Endothelial cell of umbilical vein (primary cell): ENCODE measurements at regions not wholly inside any gene's neighbourhood (a gene's known extent, or its start where the extent isn't known, plus 50 kb on each side); places are given as distances from the start of the nearest gene placed in this dataset.

Experiments
- BruUV-seq: library from RNA; stranded (reverse); fragments of 400-500 nt; replicated peaks from 2 replicates; lab custom pipeline; 2021; lab: Mats Ljungman, UMichigan
- CTCF ChIA-PET: fragments of 300-600, 350-600 bp; sonication (Branson Sonifier 250); formaldehyde crosslinking; loops from one replicate; lab custom pipeline; 2021; ENCODE audit warnings: antibody characterized with exemption, inconsistent platforms; lab: Charles Lee
- POLR2A ChIA-PET: fragments of 300-600, 350-600 bp; sonication (Branson Sonifier 250); formaldehyde crosslinking; loops from one replicate; lab custom pipeline; 2021; ENCODE audit warnings: antibody characterized with exemption, inconsistent platforms; lab: Charles Lee
- DNase-seq: peaks from one replicate; pipeline ENCODE4 v3.0.0-alpha.2; 2011; ENCODE audit warnings: low read depth, low spot score
- FAIRE-seq: peaks from 2 replicates; lab custom pipeline; 2011; peaks lifted over from hg19 to GRCh38; lab: Jason Lieb, UNC
- H2AFZ ChIP-seq: 2 replicates; pipeline ENCODE4 v1.6.0; 2012; ENCODE audit warnings: low read depth, low read length, control low read depth, inconsistent platforms
- H3K27ac ChIP-seq: 2 replicates; pipeline ENCODE4 v1.5.1; 2011; ENCODE audit warnings: low read depth, mild to moderate bottlenecking, control low read depth, low read length, moderate library complexity; ENCODE audit not compliant: insufficient read depth
- H3K27me3 ChIP-seq, 2 experiments: 2 replicates each; pipeline versions ENCODE4 v1.6.0 to v1.6.1; 2011; ENCODE audit warnings: low read length in 2 of 2, mixed read lengths in 1 of 2; ENCODE audit not compliant: control insufficient read depth in 2 of 2, insufficient read depth in 2 of 2
- H3K36me3 ChIP-seq, 2 experiments: 2 replicates in 1 of 2; 3 replicates in 1 of 2; pipeline ENCODE4 v1.5.1; 2011; ENCODE audit warnings: low read length in 2 of 2, mild to moderate bottlenecking in 1 of 2, moderate library complexity in 1 of 2; ENCODE audit not compliant: control insufficient read depth in 2 of 2, insufficient read depth in 2 of 2; ENCODE audit errors: extremely low read depth in 1 of 2
- H3K4me1 ChIP-seq: 3 replicates; pipeline ENCODE4 v1.5.1; 2011; ENCODE audit warnings: mild to moderate bottlenecking, low read length; ENCODE audit not compliant: control insufficient read depth, insufficient read depth; ENCODE audit errors: extremely low read depth
- H3K4me2 ChIP-seq: 2 replicates; pipeline ENCODE4 v1.6.1; 2011; ENCODE audit warnings: low read length, control low read depth, mixed read lengths; ENCODE audit not compliant: insufficient read depth
- H3K4me3 ChIP-seq, 3 experiments: fragments of 200-600 bp in 1 of 3; sonication (generic), shearing (Covaris generic) in 1 of 3; replicated peaks in 1 of 3; 2 replicates each; pipeline ENCODE4 v1.5.1; 2011 to 2016; ENCODE audit warnings: control low read depth in 3 of 3, low read length in 3 of 3, mild to moderate bottlenecking in 2 of 3, inconsistent platforms in 1 of 3, low read depth in 1 of 3, moderate library complexity in 1 of 3; ENCODE audit not compliant: insufficient read depth in 1 of 3
- H3K79me2 ChIP-seq: 2 replicates; pipeline ENCODE4 v1.6.0; 2012; ENCODE audit warnings: low read length, inconsistent platforms; ENCODE audit not compliant: control insufficient read depth, insufficient read depth
- H3K9ac ChIP-seq: replicated peaks from 2 replicates; pipeline ENCODE3; 2011; ENCODE audit warnings: low read length, control low read depth; ENCODE audit not compliant: insufficient read depth; ENCODE audit errors: extremely low read depth
- H3K9me1 ChIP-seq: replicated peaks from 3 replicates; pipeline ENCODE4 v1.6.0; 2011; ENCODE audit warnings: mild to moderate bottlenecking, low read length; ENCODE audit not compliant: control insufficient read depth, insufficient read depth; ENCODE audit errors: extremely low read depth
- H3K9me3 ChIP-seq: replicated peaks from 2 replicates; pipeline ENCODE4 v1.5.1; 2012; ENCODE audit warnings: low read length, inconsistent platforms; ENCODE audit not compliant: control insufficient read depth, insufficient read depth
- H4K20me1 ChIP-seq: replicated peaks from 2 replicates; pipeline ENCODE3; 2011; ENCODE audit warnings: mild to moderate bottlenecking, low read length; ENCODE audit not compliant: control insufficient read depth, insufficient read depth; ENCODE audit errors: extremely low read depth
- CTCF ChIP-seq, 2 donors: IDR thresholded peaks; 1 replicate in 1 of 2; 2 replicates in 1 of 2; pipeline ENCODE4 v1.5.1; 2011; ENCODE audit warnings: low read length in 2 of 2, mild to moderate bottlenecking in 2 of 2, moderate library complexity in 2 of 2, control low read depth in 1 of 2, inconsistent platforms in 1 of 2, low read depth in 1 of 2; ENCODE audit not compliant: insufficient read depth in 1 of 2; ENCODE audit errors: extremely low read depth in 1 of 2
- EZH2 ChIP-seq: IDR thresholded peaks from 2 replicates; pipeline ENCODE4 v1.6.1; 2012; ENCODE audit warnings: borderline replicate concordance, low read depth, mild to moderate bottlenecking, moderate library complexity, low read length, inconsistent platforms; ENCODE audit not compliant: severe bottlenecking
- FOS ChIP-seq: IDR thresholded peaks from 2 replicates; pipeline ENCODE4 v1.6.1; 2011; ENCODE audit warnings: mild to moderate bottlenecking, low read length, moderate library complexity, borderline replicate concordance; ENCODE audit not compliant: insufficient read depth
- GATA2 ChIP-seq: IDR thresholded peaks from 2 replicates; pipeline ENCODE4 v1.7.0; 2011; ENCODE audit warnings: low read depth, mild to moderate bottlenecking, moderate library complexity, mixed read lengths, low read length; ENCODE audit not compliant: insufficient read length, insufficient read depth
- JUN ChIP-seq: IDR thresholded peaks from 2 replicates; pipeline ENCODE4 v1.6.1; 2011; ENCODE audit warnings: borderline replicate concordance, low read depth; ENCODE audit not compliant: insufficient read length, insufficient read depth
- MAX ChIP-seq: IDR thresholded peaks from 2 replicates; pipeline ENCODE4 v1.6.1; 2011; ENCODE audit not compliant: insufficient read depth, insufficient read length
- MYC ChIP-seq: IDR thresholded peaks from one replicate; pipeline ENCODE4 v1.6.1; 2011; ENCODE audit warnings: mild to moderate bottlenecking, low read depth, low read length
- POLR2A ChIP-seq: IDR thresholded peaks from 2 replicates; pipeline ENCODE4 v1.6.1; 2012; ENCODE audit warnings: low read depth, mild to moderate bottlenecking, control low read depth, low read length
- POLR2AphosphoS5 ChIP-seq: IDR thresholded peaks from 2 replicates; pipeline ENCODE4 v1.6.1; 2012; ENCODE audit warnings: low read depth, mild to moderate bottlenecking, control low read depth, low read length, moderate library complexity; ENCODE audit not compliant: insufficient read depth
- dilution Hi-C: fragments of 300-500 bp; cut with MboI; formaldehyde crosslinking; loops from one replicate; pipeline ENCODE4 v1.15.0; 2019; ENCODE audit warnings: low sequenced_read_pairs; ENCODE audit not compliant: extremely low pct_ligation_motif_present
- intact Hi-C: fragments of 100-400 bp; cut with micrococcal nuclease; formaldehyde crosslinking; loops from one replicate; pipeline ENCODE4 v1.10.0; 2022

- intact Hi-C loops, result no loop called here
- Histone ChIP-seq H3K79me2 (no peaks in the 10 kb centered on the region), H3K27ac (no peak overlapping the region), H4K20me1 (no peaks in the 10 kb centered on the region), H3K9me3 (no peaks in the 10 kb centered on the region), H3K4me1 (no peaks in the 10 kb centered on the region), H2AFZ (no peak overlapping the region), H3K36me3 (no peaks in the 10 kb centered on the region), H3K9me1 (no peaks in the 10 kb centered on the region), H3K9ac (no peak overlapping the region), H3K27me3 (no peaks in the 10 kb centered on the region), H3K4me2 (no peak overlapping the region), H3K4me3 (no peak overlapping the region)
- no peak for TF ChIP-seq FOS
- no peak for TF ChIP-seq EZH2
- TF ChIP-seq POLR2A, result no peak
- TF ChIP-seq MYC, result no peak
- TF ChIP-seq CTCF (IDR thresholded peaks at IDR 0.05; ENCODE audit: extremely low read depth in 1 of 2, insufficient read depth in 1 of 2, low read depth in 1 of 2, low read length in 2 of 2), result no peak
- no peak for TF ChIP-seq MAX
- TF ChIP-seq JUN, result no peak
- no peak for TF ChIP-seq POLR2AphosphoS5
- TF ChIP-seq GATA2, result no peak
- DNase-seq (no peak), FAIRE-seq (no peak)
- no TSS peak for BruUV-seq
- CTCF ChIA-PET, result interaction anchor here (1.0 to 3.0 kb wide), 7 partner anchors 11 to 210 kb away, joined by 3 to 16 read pairs (median 4); no protein-coding TSS in a partner anchor
- POLR2A ChIA-PET, result no interaction called here
- dilution Hi-C loops, result no loop called here
These were observed 84.6 kb upstream of the ANXA1 start for GRCh38 chr9:73067074-73067473.
